Posterior cingulate gyrus (tissue), 11 donors: ENCODE measurements at regions not wholly inside any gene's neighbourhood (a gene's known extent, or its start where the extent isn't known, plus 50 kb on each side); places are given as distances from the start of the nearest gene placed in this dataset.

Experiments
- DNase-seq, 10 donors: peaks; one replicate each; pipeline versions ENCODE4 v3.0.0 to v3.0.0-alpha.2; 2020 to 2021; ENCODE audit warnings: mixed read lengths in 3 of 10
- intact Hi-C: fragments of 100-400 bp; cut with DNase I; formaldehyde crosslinking; loops from one replicate; pipeline ENCODE4 v1.15.1; 2023

GRCh38 chr20:9981829-9982228 is 53.0 kb upstream of the ANKEF1 start:
- intact Hi-C loops, result no loop called here
- DNase-seq, result no peak

- intact Hi-C loops, result loop anchor here (1.0 to 10.0 kb wide), 5 partner anchors 113 to 1566 kb away; no protein-coding TSS in a partner anchor
- DNase-seq, result peak in 3 of 10 donors; percentile 18 to 24 (median 18)
These were observed 56.3 kb upstream of the ANKEF1 start for GRCh38 chr20:9978397-9979004.

GRCh38 chr20:9977629-9978028 is 57.2 kb upstream of the ANKEF1 start:
- intact Hi-C loops, result loop anchor here (1.0 to 10.0 kb wide), 5 partner anchors 114 to 1567 kb away; no protein-coding TSS in a partner anchor
- no peak for DNase-seq

GRCh38 chr20:9974324-9974723 is 60.5 kb upstream of the ANKEF1 start:
- intact Hi-C loops, result loop anchor here (10.0 kb wide), 1 partner anchor 1300 kb away; no protein-coding TSS in a partner anchor

GRCh38 chr20:9971746-9972145 is 63.0 kb upstream of the ANKEF1 start:
- intact Hi-C loops, result loop anchor here (10.0 kb wide), 1 partner anchor 1303 kb away; no protein-coding TSS in a partner anchor
- DNase-seq, result no peak

More at GRCh38 chr20:9974324-9974723, 60.5 kb upstream of the ANKEF1 start:
- no peak for DNase-seq

GRCh38 chr20:9969626-9970025 is 65.2 kb upstream of the ANKEF1 start:
- intact Hi-C loops, result loop anchor here (10.0 kb wide), 2 partner anchors 565 to 1305 kb away; no protein-coding TSS in a partner anchor
- no peak for DNase-seq

- no peak for DNase-seq
- intact Hi-C loops, result loop anchor here (10.0 kb wide), 1 partner anchor 563 kb away; no protein-coding TSS in a partner anchor
These were observed 66.8 kb upstream of the ANKEF1 start for GRCh38 chr20:9968015-9968414.

GRCh38 chr20:9966966-9967365 is 67.8 kb upstream of the ANKEF1 start:
- intact Hi-C loops, result loop anchor here (10.0 kb wide), 1 partner anchor 562 kb away; no protein-coding TSS in a partner anchor
- DNase-seq, result no peak

- DNase-seq, result no peak
- intact Hi-C loops, result loop anchor here (10.0 kb wide), 1 partner anchor 558 kb away; no protein-coding TSS in a partner anchor
These were observed 71.8 kb upstream of the ANKEF1 start for GRCh38 chr20:9963029-9963428.

- intact Hi-C loops, result no loop called here
- no peak for DNase-seq
These were observed 76.1 kb upstream of the ANKEF1 start for GRCh38 chr20:9958693-9959092.

- DNase-seq, result no peak
- intact Hi-C loops, result no loop called here
These were observed 79.1 kb upstream of the ANKEF1 start for GRCh38 chr20:9955646-9956045.

- intact Hi-C loops, result no loop called here
- no peak for DNase-seq
These were observed 85.2 kb upstream of the ANKEF1 start for GRCh38 chr20:9949563-9949962.

GRCh38 chr20:9945408-9945807 is 89.4 kb upstream of the ANKEF1 start:
- DNase-seq, result no peak
- intact Hi-C loops, result no loop called here

- DNase-seq, result no peak
- intact Hi-C loops, result no loop called here
These were observed 92.1 kb upstream of the ANKEF1 start for GRCh38 chr20:9942736-9943135.

- no peak for DNase-seq
- intact Hi-C loops, result no loop called here
These were observed 94.5 kb upstream of the ANKEF1 start for GRCh38 chr20:9940329-9940728.

- no peak for DNase-seq
- intact Hi-C loops, result no loop called here
These were observed 95.6 kb upstream of the ANKEF1 start for GRCh38 chr20:9939231-9939630.

- intact Hi-C loops, result no loop called here
- DNase-seq, result no peak
These were observed 96.4 kb upstream of the PAK5 start for GRCh38 chr20:9935285-9935684.

- DNase-seq, result no peak
- intact Hi-C loops, result no loop called here
These were observed 91.3 kb upstream of the PAK5 start for GRCh38 chr20:9930142-9930541.

- DNase-seq, result no peak
- intact Hi-C loops, result no loop called here
These were observed 90.1 kb upstream of the PAK5 start for GRCh38 chr20:9928955-9929354.

GRCh38 chr20:9928281-9928737 is 89.4 kb upstream of the PAK5 start:
- intact Hi-C loops, result no loop called here
- DNase-seq, result no peak

- DNase-seq, result no peak
- intact Hi-C loops, result no loop called here
These were observed 88.3 kb upstream of the PAK5 start for GRCh38 chr20:9927224-9927623.

GRCh38 chr20:9926476-9926875 is 87.6 kb upstream of the PAK5 start:
- DNase-seq, result no peak
- intact Hi-C loops, result no loop called here
